Activated CD8-positive, alpha-beta T cell treated with anti-CD3 and anti-CD28 coated beads, Interleukin-2, amount 10 ng/mL, durations not matched to agents 7 days and 5 days (primary cell): ENCODE measurements at regions not wholly inside any gene's neighbourhood (a gene's known extent, or its start where the extent isn't known, plus 50 kb on each side); places are given as distances from the start of the nearest gene placed in this dataset.

Experiments used
- ATAC-seq: fragments of 150-1000 bp; cut with Tn5 transposase; one replicate; pipeline ENCODE4 v1.10.0; 2021; ENCODE audit warnings: moderate library complexity
- CTCF ChIA-PET: fragments of 350-600 bp; sonication (Branson Sonifier 250); formaldehyde crosslinking; loops from one replicate; lab custom pipeline; 2021; ENCODE audit warnings: antibody characterized with exemption; lab: Charles Lee
- POLR2A ChIA-PET: fragments of 350-600 bp; sonication (Branson Sonifier 250); formaldehyde crosslinking; loops from one replicate; lab custom pipeline; 2021; ENCODE audit warnings: antibody characterized with exemption; lab: Charles Lee
- DNase-seq: peaks from one replicate; pipeline ENCODE4 v3.0.0-alpha.2; 2020
- H3K27ac Mint-ChIP-seq: one replicate; pipeline ENCODE4 v1.8.0; 2021; ENCODE audit warnings: mild to moderate bottlenecking, mixed read lengths
- H3K27me3 Mint-ChIP-seq: one replicate; pipeline ENCODE4 v1.8.0; 2021; ENCODE audit warnings: low read depth, mixed read lengths
- H3K36me3 Mint-ChIP-seq: one replicate; pipeline ENCODE4 v1.8.0; 2021; ENCODE audit warnings: low read depth, mixed read lengths
- H3K4me1 Mint-ChIP-seq: one replicate; pipeline ENCODE4 v1.8.0; 2021; ENCODE audit warnings: low read depth, mixed read lengths
- H3K4me3 Mint-ChIP-seq: one replicate; pipeline ENCODE4 v1.8.0; 2021; ENCODE audit warnings: mild to moderate bottlenecking, mixed read lengths
- H3K9me3 Mint-ChIP-seq: one replicate; pipeline ENCODE4 v1.8.0; 2022; ENCODE audit warnings: mixed read lengths; ENCODE audit not compliant: insufficient read depth

DNA sequence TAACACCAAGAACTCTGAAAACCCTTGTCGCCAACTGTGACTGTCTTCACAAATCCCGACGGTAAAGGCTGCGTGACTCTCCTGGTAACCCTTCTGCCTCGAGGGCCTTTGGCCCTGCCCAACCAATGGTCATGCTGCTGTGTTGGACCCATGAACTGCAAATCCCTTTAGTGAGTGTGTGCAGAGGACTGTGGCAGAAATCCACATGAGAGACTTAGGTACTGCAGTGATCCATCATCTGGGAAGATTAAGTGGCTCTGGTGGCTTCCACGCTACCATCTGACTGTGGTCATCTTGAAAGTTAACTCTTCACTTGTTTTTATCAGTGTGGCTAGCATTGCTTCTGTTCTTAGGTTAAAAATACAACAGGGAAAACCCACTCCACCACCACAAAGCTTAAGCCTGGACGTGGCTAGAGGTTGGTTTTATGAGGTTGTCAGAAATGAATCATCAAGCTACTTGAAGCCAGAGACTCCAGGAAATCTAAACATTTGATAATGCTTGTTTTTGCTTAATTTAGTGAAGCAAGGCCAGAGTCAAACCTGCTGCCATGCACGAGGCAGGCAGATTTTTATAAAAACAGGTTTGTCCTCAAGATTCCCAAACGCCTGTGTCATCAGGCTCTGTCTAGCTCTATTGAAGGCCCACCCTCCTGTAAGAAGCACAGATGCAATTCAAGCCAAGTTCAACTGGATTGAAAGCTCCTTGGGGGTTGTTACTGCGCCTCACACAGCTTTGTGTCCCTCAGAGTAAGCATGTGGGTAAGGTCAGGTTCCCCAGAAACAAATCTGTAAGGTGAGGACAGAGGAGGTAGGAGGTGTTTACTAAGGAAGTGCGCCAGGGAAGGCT is 52.7 kb upstream of the ERCC6L2 start:
- ATAC-seq (peak; percentile 83), DNase-seq (peak; percentile 72)
- peaks cover 41% of the 10 kb centered on the region for H3K4me1 Mint-ChIP-seq
- H3K27ac Mint-ChIP-seq, result peak overlapping the region; percentile 51
- no peaks in the 10 kb centered on the region for H3K9me3 Mint-ChIP-seq
- ChIA-PET CTCF (interaction anchor here (0.7 to 1.4 kb wide), 5 partner anchors 8 to 95 kb away, joined by 3 to 4 read pairs (median 3); no protein-coding TSS in a partner anchor), POLR2A (interaction anchor here (0.7 to 2.0 kb wide), 3 partner anchors 29 to 187 kb away, joined by 3 to 10 read pairs (median 3); partner anchors contain the start of gene ERCC6L2)
- peak overlapping the region; percentile 9 for H3K4me3 Mint-ChIP-seq
- peaks cover 57% of the 10 kb centered on the region for H3K27me3 Mint-ChIP-seq
- peaks cover 6% of the 10 kb centered on the region for H3K36me3 Mint-ChIP-seq

DNA sequence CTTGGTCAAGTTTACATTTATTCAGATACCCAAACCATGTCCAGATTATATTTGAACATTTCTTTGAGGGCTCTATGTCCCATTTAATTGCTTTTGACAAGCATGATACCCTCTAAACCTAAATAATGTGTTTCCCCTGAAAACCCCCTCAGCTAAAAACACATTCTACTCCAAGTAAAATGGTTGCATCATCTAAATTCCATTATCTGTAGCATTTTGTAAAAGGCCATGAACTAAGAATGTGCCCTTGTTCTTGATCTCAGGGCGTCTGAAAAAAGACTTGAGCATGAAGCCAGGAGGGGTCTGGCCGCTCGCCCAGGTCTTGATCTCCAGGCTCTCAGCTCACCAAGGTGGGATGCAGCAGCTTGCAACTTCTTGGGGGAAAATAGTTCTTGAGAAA is 53.5 kb upstream of the ERCC6L2 start:
- ChIA-PET CTCF (interaction anchor here (1.4 kb wide), 1 partner anchor 95 kb away, joined by 4 read pairs; no protein-coding TSS in a partner anchor), POLR2A (interaction anchor here (2.0 kb wide), 1 partner anchor 53 kb away, joined by 10 read pairs; the partner anchor contains the start of gene ERCC6L2)
- H3K36me3 Mint-ChIP-seq, result peaks cover 6% of the 10 kb centered on the region
- peaks cover 56% of the 10 kb centered on the region for H3K27me3 Mint-ChIP-seq
- H3K4me1 Mint-ChIP-seq, result peaks cover 41% of the 10 kb centered on the region
- no peak for ATAC-seq
- no peak overlapping the region for H3K4me3 Mint-ChIP-seq
- no peaks in the 10 kb centered on the region for H3K9me3 Mint-ChIP-seq
- no peak for DNase-seq
- H3K27ac Mint-ChIP-seq, result peak overlapping the region; percentile 1

DNA sequence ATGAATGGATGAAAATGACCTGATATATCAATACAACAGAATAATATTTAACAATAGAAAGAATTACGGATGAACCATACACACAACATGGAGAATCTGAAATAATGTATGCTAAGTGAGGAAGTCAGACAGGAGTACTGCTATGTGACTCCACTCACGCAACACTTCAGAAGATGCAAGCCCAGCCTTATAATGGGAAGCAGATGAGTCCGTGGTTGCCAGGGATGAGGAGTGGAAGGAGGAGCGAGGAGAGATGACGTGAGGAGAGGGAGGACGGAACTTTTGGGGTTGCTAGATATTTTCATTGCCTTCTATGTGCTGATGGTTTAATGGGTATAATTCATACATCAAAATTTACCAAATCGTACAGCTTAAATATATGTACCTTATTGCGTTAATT is 55.4 kb upstream of the ERCC6L2 start:
- no peaks in the 10 kb centered on the region for H3K9me3 Mint-ChIP-seq
- no peak overlapping the region for H3K4me3 Mint-ChIP-seq
- no peak overlapping the region for H3K27ac Mint-ChIP-seq
- POLR2A ChIA-PET, result no interaction called here
- DNase-seq (no peak), ATAC-seq (no peak)
- peaks cover 31% of the 10 kb centered on the region for H3K4me1 Mint-ChIP-seq
- H3K36me3 Mint-ChIP-seq, result peaks cover 7% of the 10 kb centered on the region
- peaks cover 46% of the 10 kb centered on the region for H3K27me3 Mint-ChIP-seq
- CTCF ChIA-PET, result no interaction called here

DNA sequence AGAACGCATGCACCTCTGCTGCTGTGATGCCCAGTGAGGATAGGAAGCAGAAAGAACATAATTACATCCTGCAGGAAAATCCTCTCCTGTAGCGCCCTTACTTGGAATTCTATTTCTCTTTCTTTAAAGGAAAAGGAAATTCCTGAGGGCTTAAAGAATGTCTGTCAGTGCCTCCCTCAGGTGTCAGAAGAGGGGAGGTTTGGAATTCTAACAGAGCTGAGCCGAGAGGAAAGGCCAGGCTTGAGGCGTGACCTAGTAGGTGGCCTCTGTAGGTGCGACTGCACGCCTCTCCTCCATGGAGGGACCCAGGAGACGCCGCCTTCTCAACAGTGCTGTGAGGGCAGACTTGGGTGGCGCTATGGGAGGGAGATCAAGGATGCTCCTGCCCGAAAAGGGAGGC is 55.9 kb upstream of the ERCC6L2 start:
- CTCF ChIA-PET, result no interaction called here

DNA sequence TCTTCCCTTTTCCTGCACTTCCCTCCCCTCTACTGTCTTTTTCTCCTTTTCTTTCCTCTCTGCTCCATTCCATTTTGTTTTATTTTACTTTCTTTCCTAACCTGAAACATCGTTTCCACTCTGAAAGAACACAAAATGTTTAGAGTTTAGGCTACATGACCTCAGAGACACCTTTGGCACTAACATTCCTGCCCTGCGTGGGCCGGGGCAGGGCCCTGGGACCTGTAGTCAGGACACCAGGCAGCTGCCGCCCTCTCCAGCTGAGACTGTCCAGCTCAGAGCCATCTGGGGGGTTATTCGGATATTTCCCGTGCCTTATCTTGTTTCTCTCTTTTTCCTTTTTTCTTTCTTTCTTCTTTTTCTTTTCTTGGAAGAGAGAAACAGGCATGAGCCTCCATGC is 58.3 kb upstream of the ERCC6L2 start:
- no peak for DNase-seq
- Mint-ChIP-seq H3K27ac (no peak overlapping the region), H3K27me3 (peaks cover 42% of the 10 kb centered on the region), H3K9me3 (no peaks in the 10 kb centered on the region), H3K4me1 (peaks cover 11% of the 10 kb centered on the region), H3K36me3 (peaks cover 11% of the 10 kb centered on the region), H3K4me3 (no peak overlapping the region)
- no peak for ATAC-seq
- ChIA-PET POLR2A (no interaction called here), CTCF (no interaction called here)

More for the DNA sequence above, 55.9 kb upstream of the ERCC6L2 start:
- peaks cover 47% of the 10 kb centered on the region for H3K27me3 Mint-ChIP-seq
- no peak overlapping the region for H3K27ac Mint-ChIP-seq
- ATAC-seq (no peak), DNase-seq (no peak)
- H3K9me3 Mint-ChIP-seq, result no peaks in the 10 kb centered on the region
- POLR2A ChIA-PET, result no interaction called here
- H3K36me3 Mint-ChIP-seq, result peaks cover 8% of the 10 kb centered on the region
- H3K4me3 Mint-ChIP-seq, result no peak overlapping the region
- H3K4me1 Mint-ChIP-seq, result peaks cover 31% of the 10 kb centered on the region

DNA sequence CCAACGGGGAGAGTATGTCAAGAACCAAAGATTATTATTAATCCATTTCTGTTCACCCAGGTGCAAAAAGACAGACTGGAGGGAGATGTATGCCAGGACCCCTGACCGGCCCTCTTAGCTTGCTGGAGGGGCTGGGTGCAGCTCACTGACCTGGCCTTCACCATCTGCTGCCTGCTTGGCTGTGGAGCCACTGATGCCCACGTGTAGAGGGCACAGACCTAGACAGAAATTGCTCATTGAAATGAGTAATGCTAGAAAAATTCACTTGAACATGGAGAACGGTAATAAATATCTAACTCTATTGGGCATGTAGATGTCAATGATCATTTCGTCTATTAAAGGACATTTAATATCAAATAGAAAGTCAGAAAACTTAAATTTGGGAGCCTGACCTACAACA is 58.8 kb upstream of the ERCC6L2 start:
- Mint-ChIP-seq H3K4me3 (no peak overlapping the region), H3K27ac (no peak overlapping the region), H3K4me1 (peaks cover 6% of the 10 kb centered on the region), H3K9me3 (no peaks in the 10 kb centered on the region), H3K27me3 (peaks cover 43% of the 10 kb centered on the region), H3K36me3 (peaks cover 11% of the 10 kb centered on the region)
- ATAC-seq (no peak), DNase-seq (no peak)
- POLR2A ChIA-PET, result no interaction called here
- CTCF ChIA-PET, result no interaction called here

DNA sequence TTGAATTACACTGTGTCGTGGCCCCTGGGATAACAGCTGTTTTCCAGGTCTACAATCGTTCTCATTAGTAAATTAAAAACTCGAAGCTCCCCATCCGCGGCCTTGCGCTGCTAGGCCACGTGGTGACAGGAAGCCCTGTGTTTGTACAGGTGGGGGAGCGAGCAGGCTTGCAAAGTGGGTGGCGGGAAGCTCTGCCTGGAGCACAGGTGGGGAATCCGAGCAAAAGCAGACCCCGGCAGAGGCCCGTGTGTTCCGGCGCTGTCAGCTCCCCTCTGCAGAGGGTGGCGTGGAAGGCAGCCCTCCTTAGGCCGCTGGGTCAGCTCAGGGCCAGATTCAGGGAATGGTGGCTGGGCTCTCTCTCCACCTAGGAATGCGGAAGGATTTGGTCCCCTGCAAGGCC is 59.5 kb upstream of the ERCC6L2 start:
- DNase-seq, result no peak
- Mint-ChIP-seq H3K36me3 (peaks cover 8% of the 10 kb centered on the region), H3K9me3 (no peaks in the 10 kb centered on the region), H3K27me3 (peaks cover 39% of the 10 kb centered on the region), H3K4me3 (no peak overlapping the region), H3K27ac (no peak overlapping the region), H3K4me1 (peaks cover under 1% of the 10 kb centered on the region)
- ATAC-seq, result no peak
- ChIA-PET CTCF (no interaction called here), POLR2A (no interaction called here)

DNA sequence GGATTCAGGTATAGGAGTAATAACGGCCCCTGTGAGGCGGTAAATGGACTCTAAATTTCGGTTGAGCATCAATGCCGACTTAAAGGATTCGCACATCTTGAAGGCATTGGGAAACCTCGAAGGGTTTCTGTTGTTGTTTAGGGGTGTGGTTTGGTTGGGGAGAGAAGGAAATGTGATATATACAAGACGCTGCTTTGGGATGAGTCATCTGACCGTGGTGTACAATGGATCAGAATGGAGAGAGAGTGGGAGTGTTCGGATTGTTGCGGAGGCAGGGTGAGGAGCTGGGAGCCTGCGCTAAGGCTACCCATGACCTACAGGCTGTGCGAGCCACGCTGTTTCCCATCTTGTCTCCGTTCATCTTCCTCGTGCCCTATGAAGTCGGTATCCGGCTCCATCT is 60.4 kb upstream of the ERCC6L2 start:
- no peaks in the 10 kb centered on the region for H3K4me1 Mint-ChIP-seq
- no peak for DNase-seq
- no peaks in the 10 kb centered on the region for H3K9me3 Mint-ChIP-seq
- ChIA-PET CTCF (no interaction called here), POLR2A (no interaction called here)
- H3K27ac Mint-ChIP-seq, result no peak overlapping the region
- no peak for ATAC-seq
- H3K4me3 Mint-ChIP-seq, result no peak overlapping the region
- peaks cover 7% of the 10 kb centered on the region for H3K36me3 Mint-ChIP-seq
- peaks cover 34% of the 10 kb centered on the region for H3K27me3 Mint-ChIP-seq

DNA sequence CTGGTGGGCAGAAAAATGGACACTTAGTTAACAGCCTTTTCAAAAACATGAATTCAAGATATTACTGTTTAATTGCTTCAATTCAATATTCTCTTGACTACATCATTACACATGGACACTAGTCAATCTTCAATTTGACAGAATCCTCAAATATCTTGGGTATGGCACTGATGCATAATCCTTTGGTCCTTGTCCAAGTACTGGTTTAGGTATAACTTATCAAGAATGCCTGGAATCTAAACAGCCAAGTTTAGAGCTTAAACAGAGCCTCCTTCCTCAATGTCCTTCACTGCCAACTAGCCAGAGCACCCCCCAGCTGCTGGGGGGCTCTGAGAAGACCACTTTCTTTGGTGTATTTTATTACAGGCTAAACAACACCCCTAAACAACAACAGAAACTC is 61.6 kb upstream of the ERCC6L2 start:
- Mint-ChIP-seq H3K27ac (no peak overlapping the region), H3K9me3 (no peaks in the 10 kb centered on the region), H3K4me3 (no peak overlapping the region), H3K27me3 (peaks cover 26% of the 10 kb centered on the region), H3K36me3 (peaks cover 5% of the 10 kb centered on the region), H3K4me1 (peaks cover 6% of the 10 kb centered on the region)
- DNase-seq (no peak), ATAC-seq (no peak)
- CTCF ChIA-PET, result interaction anchor here (0.7 kb wide), 1 partner anchor 10 kb away, joined by 3 read pairs; no protein-coding TSS in a partner anchor
- POLR2A ChIA-PET, result no interaction called here

DNA sequence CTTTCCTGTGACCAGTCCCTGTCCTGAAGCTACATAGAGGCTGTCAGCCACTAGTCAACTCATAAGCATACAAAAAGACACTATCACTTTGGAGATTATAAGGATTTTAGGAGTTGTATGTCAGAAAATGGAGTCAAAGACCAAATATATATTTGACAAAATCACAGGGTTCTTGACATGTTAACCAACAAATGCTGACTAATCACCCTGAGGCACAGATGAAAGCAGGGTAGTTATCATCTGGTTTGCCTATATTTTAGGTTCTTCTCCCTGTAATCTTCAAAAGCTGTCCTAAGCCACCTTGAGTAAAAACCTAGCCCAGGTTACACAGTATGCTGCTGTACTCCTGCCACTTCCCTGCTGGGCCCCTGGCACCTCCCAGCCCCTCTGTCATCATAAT is 64.7 kb upstream of the ERCC6L2 start:
- ChIA-PET POLR2A (no interaction called here), CTCF (no interaction called here)
- ATAC-seq (no peak), DNase-seq (no peak)
- Mint-ChIP-seq H3K4me1 (peaks cover 6% of the 10 kb centered on the region), H3K9me3 (no peaks in the 10 kb centered on the region), H3K27me3 (peaks cover 32% of the 10 kb centered on the region), H3K36me3 (peaks cover 5% of the 10 kb centered on the region), H3K27ac (no peak overlapping the region), H3K4me3 (no peak overlapping the region)

DNA sequence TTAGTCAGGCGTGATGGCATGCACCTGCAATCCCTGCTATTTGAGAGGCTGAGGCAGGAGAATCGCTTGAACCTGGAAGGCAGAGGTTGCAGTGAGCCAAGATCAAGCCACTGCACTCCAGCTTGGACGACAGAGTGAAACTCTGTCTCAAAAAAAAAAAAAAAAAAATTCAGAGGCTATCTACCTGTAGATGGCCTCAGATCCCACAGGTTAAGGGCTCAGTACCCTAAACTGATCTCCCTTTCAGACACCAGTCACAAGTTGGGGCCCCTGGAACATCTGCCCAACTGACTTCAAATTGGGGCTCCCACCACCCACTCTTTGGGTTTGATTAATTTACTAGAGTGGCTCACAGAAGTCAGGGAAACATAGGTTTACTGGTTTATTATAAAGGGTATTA is 65.4 kb upstream of the ERCC6L2 start:
- Mint-ChIP-seq H3K4me3 (no peak overlapping the region), H3K27me3 (peaks cover 33% of the 10 kb centered on the region), H3K9me3 (no peaks in the 10 kb centered on the region), H3K4me1 (peaks cover 6% of the 10 kb centered on the region), H3K36me3 (peaks cover 5% of the 10 kb centered on the region), H3K27ac (no peak overlapping the region)
- ATAC-seq (no peak), DNase-seq (no peak)
- ChIA-PET POLR2A (no interaction called here), CTCF (no interaction called here)

DNA sequence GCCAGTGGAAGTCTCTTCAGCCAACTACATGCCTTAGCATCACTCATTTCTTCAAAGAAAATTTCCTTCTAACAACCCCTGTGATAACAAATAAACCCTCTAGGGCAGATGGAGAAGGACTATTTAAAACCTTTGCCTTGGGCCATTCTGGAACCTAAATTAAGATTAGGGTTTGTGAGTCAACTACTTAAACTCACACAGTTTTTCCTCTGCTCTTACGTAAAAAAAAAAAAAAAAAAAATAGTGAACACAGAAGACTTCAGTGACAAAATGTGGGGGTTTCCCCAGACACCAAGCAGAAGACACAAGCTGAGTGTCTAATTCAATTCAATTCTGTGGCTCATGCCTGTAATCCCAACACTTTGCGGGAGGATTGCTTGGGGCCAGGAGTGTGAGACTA is 65.8 kb upstream of the ERCC6L2 start:
- no peak for DNase-seq
- no peak overlapping the region for H3K4me3 Mint-ChIP-seq
- H3K4me1 Mint-ChIP-seq, result peaks cover 6% of the 10 kb centered on the region
- peaks cover 3% of the 10 kb centered on the region for H3K36me3 Mint-ChIP-seq
- POLR2A ChIA-PET, result no interaction called here
- CTCF ChIA-PET, result no interaction called here
- peaks cover 31% of the 10 kb centered on the region for H3K27me3 Mint-ChIP-seq
- H3K9me3 Mint-ChIP-seq, result no peaks in the 10 kb centered on the region
- ATAC-seq, result no peak
- no peak overlapping the region for H3K27ac Mint-ChIP-seq
